H9 (cell line): ENCODE measurements at regions not wholly inside any gene's neighbourhood (a gene's known extent, or its start where the extent isn't known, plus 50 kb on each side); places are given as distances from the start of the nearest gene placed in this dataset.

Source experiments
- DNase-seq: peaks from one replicate; pipeline ENCODE4 v3.0.0-alpha.2; 2017
- H2AFZ ChIP-seq: one replicate; pipeline ENCODE4 v1.6.1; 2013; ENCODE audit warnings: mild to moderate bottlenecking, low read length, control low read depth, moderate library complexity
- H2AK5ac ChIP-seq: 2 replicates; pipeline ENCODE4 v1.6.1; 2013; ENCODE audit warnings: low read length, control low read depth, mixed read lengths; ENCODE audit not compliant: insufficient read length
- H2BK120ac ChIP-seq: one replicate; pipeline ENCODE4 v1.6.1; 2013; ENCODE audit warnings: low read depth, mild to moderate bottlenecking, low read length, control low read depth, inconsistent platforms; ENCODE audit not compliant: poor library complexity, severe bottlenecking
- H2BK12ac ChIP-seq: 2 replicates; pipeline ENCODE4 v1.6.1; 2013; ENCODE audit warnings: low read length, control low read depth, mixed read lengths, low read depth; ENCODE audit not compliant: insufficient read length
- H2BK15ac ChIP-seq: 2 replicates; pipeline ENCODE4 v1.6.1; 2013; ENCODE audit warnings: low read depth, low read length, control low read depth
- H2BK20ac ChIP-seq: one replicate; pipeline ENCODE4 v1.6.1; 2013; ENCODE audit warnings: low read depth, mild to moderate bottlenecking, low read length, control low read depth, inconsistent platforms; ENCODE audit not compliant: poor library complexity, severe bottlenecking
- H2BK5ac ChIP-seq: 2 replicates; pipeline ENCODE4 v1.6.1; 2013; ENCODE audit warnings: low read length, control low read depth, mixed read lengths; ENCODE audit not compliant: insufficient read length
- H3K14ac ChIP-seq: 2 replicates; pipeline ENCODE4 v1.6.1; 2013; ENCODE audit warnings: low read length, control low read depth; ENCODE audit not compliant: insufficient read depth
- H3K18ac ChIP-seq: 2 replicates; pipeline ENCODE4 v1.6.1; 2013; ENCODE audit warnings: low read depth, mild to moderate bottlenecking, mixed read lengths, low read length, control low read depth; ENCODE audit not compliant: insufficient read length
- H3K23ac ChIP-seq: 2 replicates; pipeline ENCODE4 v1.6.1; 2013; ENCODE audit warnings: low read length, control low read depth, mixed read lengths, low read depth; ENCODE audit not compliant: insufficient read length
- H3K23me2 ChIP-seq: 2 replicates; pipeline ENCODE4 v1.6.1; 2013; ENCODE audit warnings: low read depth, mild to moderate bottlenecking, mixed read lengths, low read length, control low read depth; ENCODE audit not compliant: insufficient read length, poor library complexity, severe bottlenecking
- H3K27ac ChIP-seq: 2 replicates; pipeline ENCODE4 v1.5.1; 2013; ENCODE audit warnings: low read length, control low read depth, mixed read lengths, low read depth; ENCODE audit not compliant: insufficient read length
- H3K27me3 ChIP-seq: 2 replicates; pipeline ENCODE4 v1.6.1; 2013; ENCODE audit warnings: low read length, control low read depth, inconsistent platforms; ENCODE audit not compliant: insufficient read depth
- H3K4ac ChIP-seq: 2 replicates; pipeline ENCODE4 v1.6.1; 2013; ENCODE audit warnings: low read depth, mild to moderate bottlenecking, control low read depth, inconsistent platforms, low read length, moderate library complexity
- H3K4me1 ChIP-seq: 2 replicates; pipeline ENCODE4 v1.6.1; 2013; ENCODE audit warnings: low read length, control low read depth, inconsistent platforms; ENCODE audit not compliant: insufficient read depth
- H3K4me2 ChIP-seq: 2 replicates; pipeline ENCODE4 v1.6.1; 2013; ENCODE audit warnings: low read length, control low read depth, mixed read lengths; ENCODE audit not compliant: insufficient read length, insufficient read depth
- H3K56ac ChIP-seq: 2 replicates; pipeline ENCODE4 v1.6.1; 2013; ENCODE audit warnings: low read depth, mild to moderate bottlenecking, mixed read lengths, low read length, control low read depth; ENCODE audit not compliant: insufficient read length
- H3K79me1 ChIP-seq: 2 replicates; pipeline ENCODE4 v1.6.1; 2013; ENCODE audit warnings: low read depth, mild to moderate bottlenecking, moderate library complexity, low read length, control low read depth, inconsistent platforms; ENCODE audit not compliant: insufficient read depth, poor library complexity, severe bottlenecking
- H3K79me2 ChIP-seq: 2 replicates; pipeline ENCODE4 v1.6.1; 2013; ENCODE audit warnings: low read length, control low read depth, inconsistent platforms; ENCODE audit not compliant: insufficient read depth
- H3K9ac ChIP-seq: 2 replicates; pipeline ENCODE4 v1.6.1; 2013; ENCODE audit warnings: low read length, control low read depth, mixed read lengths; ENCODE audit not compliant: insufficient read length; ENCODE audit errors: extremely low read depth
- H3K9me3 ChIP-seq: one replicate; pipeline ENCODE4 v1.6.1; 2013; ENCODE audit warnings: low read depth, low read length, inconsistent platforms; ENCODE audit not compliant: control insufficient read depth
- H3T11ph ChIP-seq: one replicate; pipeline ENCODE4 v1.6.1; 2013; ENCODE audit warnings: mild to moderate bottlenecking, low read length, control low read depth, inconsistent platforms
- H4K20me1 ChIP-seq: one replicate; pipeline ENCODE4 v1.6.1; 2013; ENCODE audit not compliant: control insufficient read depth, insufficient read length, insufficient read depth
- H4K5ac ChIP-seq: 2 replicates; pipeline ENCODE4 v1.6.1; 2013; ENCODE audit warnings: low read depth, mild to moderate bottlenecking, mixed read lengths, low read length, control low read depth; ENCODE audit not compliant: insufficient read length
- H4K8ac ChIP-seq: replicated peaks from 2 replicates; pipeline ENCODE4 v1.6.1; 2013; ENCODE audit warnings: low read length, control low read depth, mixed read lengths, low read depth; ENCODE audit not compliant: insufficient read length
- H4K91ac ChIP-seq: 2 replicates; pipeline ENCODE4 v1.6.1; 2013; ENCODE audit warnings: low read depth, mild to moderate bottlenecking, moderate library complexity, mixed read lengths, low read length, control low read depth; ENCODE audit not compliant: insufficient read length
- H3K27ac Mint-ChIP-seq, 3 experiments: 2 replicates in 2 of 3; 3 replicates in 1 of 3; pipeline ENCODE4 v1.8.0; 2020 to 2021; ENCODE audit warnings: mixed read lengths in 3 of 3, mild to moderate bottlenecking in 1 of 3, moderate library complexity in 1 of 3
- H3K27me3 Mint-ChIP-seq: 2 replicates; pipeline ENCODE4 v1.8.0; 2021; ENCODE audit warnings: low read depth, mild to moderate bottlenecking, moderate library complexity, mixed read lengths
- H3K36me3 Mint-ChIP-seq, 3 experiments: 2 replicates in 2 of 3; 3 replicates in 1 of 3; pipeline ENCODE4 v1.8.0; 2020 to 2021; ENCODE audit warnings: low read depth in 3 of 3, mixed read lengths in 3 of 3; ENCODE audit not compliant: insufficient read depth in 1 of 3
- H3K4me1 Mint-ChIP-seq, 2 experiments: 2 replicates each; pipeline ENCODE4 v1.8.0; 2020; ENCODE audit warnings: mixed read lengths in 2 of 2
- H3K4me3 Mint-ChIP-seq, 2 experiments: 2 replicates in 1 of 2; 3 replicates in 1 of 2; pipeline ENCODE4 v1.8.0; 2020 to 2021; ENCODE audit warnings: mild to moderate bottlenecking in 2 of 2, mixed read lengths in 2 of 2, moderate library complexity in 1 of 2
- H3K9me3 Mint-ChIP-seq, 2 experiments: 2 replicates in 1 of 2; 3 replicates in 1 of 2; pipeline ENCODE4 v1.8.0; 2020; ENCODE audit warnings: mild to moderate bottlenecking in 2 of 2, mixed read lengths in 2 of 2, moderate library complexity in 1 of 2
- WGBS: extraction: QIAGEN DNeasy Blood & Tissue Kit; methylation state at CpG from one replicate; pipeline ENCODE4 v1.1.7; 2013; ENCODE audit warnings: missing lambda C conversion rate, low lambda C conversion rate, mixed read lengths; ENCODE audit not compliant: insufficient read length; ENCODE audit errors: extremely low coverage; 5-methylcytosine and 5-hydroxymethylcytosine counted together
- TF ChIP-seq, protein P1 (sequence below): fragments of 200-600 bp; sonication (generic); conservative IDR thresholded peaks from 3 replicates; pipeline ENCODE4 v1.8.0; 2021; ENCODE audit warnings: antibody characterized with exemption, mild to moderate bottlenecking

DNA sequence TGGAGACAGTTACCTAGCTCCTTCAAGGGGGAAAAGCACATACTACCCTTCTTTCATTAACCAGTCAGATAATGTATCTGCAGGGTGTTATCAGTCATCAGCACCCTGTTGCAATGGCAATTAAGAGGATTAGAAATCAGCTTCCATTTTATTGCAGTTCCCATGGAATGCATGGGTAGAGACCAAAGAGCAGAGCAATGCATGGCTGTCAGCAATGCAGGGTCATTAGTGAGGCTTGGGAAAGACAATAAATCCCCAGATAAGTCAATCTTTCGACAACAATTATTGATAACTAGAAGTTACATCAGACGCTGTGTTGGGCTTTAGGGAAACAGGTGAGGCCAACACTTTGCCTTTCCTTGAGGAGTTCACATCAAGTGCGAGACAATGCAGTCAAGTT is 150.9 kb downstream of the MAFB start:
- Histone ChIP-seq H3K9ac (no peak overlapping the region), H3K14ac (no peak overlapping the region), H2BK15ac (no peak overlapping the region), H3T11ph (no peak overlapping the region), H2BK5ac (no peak overlapping the region), H3K23ac (no peak overlapping the region), H4K8ac (no peak overlapping the region), H3K9me3 (no peaks in the 10 kb centered on the region), H3K18ac (no peak overlapping the region), H4K20me1 (no peaks in the 10 kb centered on the region), H4K5ac (no peak overlapping the region), H3K23me2 (no peaks in the 10 kb centered on the region), H3K4me1 (no peaks in the 10 kb centered on the region), H2AFZ (no peak overlapping the region), H3K4me2 (no peak overlapping the region), H2BK20ac (no peak overlapping the region), H2AK5ac (no peak overlapping the region), H3K27me3 (no peaks in the 10 kb centered on the region), H4K91ac (no peak overlapping the region), H3K79me1 (no peaks in the 10 kb centered on the region), H3K56ac (no peak overlapping the region), H3K4ac (no peak overlapping the region), H2BK120ac (no peak overlapping the region), H3K27ac (no peak overlapping the region), H2BK12ac (no peak overlapping the region), H3K79me2 (no peaks in the 10 kb centered on the region)
- WGBS, result no CpG with 5 or more reads among the region's 3 CpGs
- Mint-ChIP-seq H3K4me3 (no peak overlapping the region), H3K9me3 (no peaks in the 10 kb centered on the region), H3K27me3 (peaks cover 3% of the 10 kb centered on the region), H3K4me1 (no peaks in the 10 kb centered on the region), H3K36me3 (no peaks in the 10 kb centered on the region), H3K27ac (no peak overlapping the region)
- no peak for DNase-seq
- TF ChIP-seq, protein P1, sequence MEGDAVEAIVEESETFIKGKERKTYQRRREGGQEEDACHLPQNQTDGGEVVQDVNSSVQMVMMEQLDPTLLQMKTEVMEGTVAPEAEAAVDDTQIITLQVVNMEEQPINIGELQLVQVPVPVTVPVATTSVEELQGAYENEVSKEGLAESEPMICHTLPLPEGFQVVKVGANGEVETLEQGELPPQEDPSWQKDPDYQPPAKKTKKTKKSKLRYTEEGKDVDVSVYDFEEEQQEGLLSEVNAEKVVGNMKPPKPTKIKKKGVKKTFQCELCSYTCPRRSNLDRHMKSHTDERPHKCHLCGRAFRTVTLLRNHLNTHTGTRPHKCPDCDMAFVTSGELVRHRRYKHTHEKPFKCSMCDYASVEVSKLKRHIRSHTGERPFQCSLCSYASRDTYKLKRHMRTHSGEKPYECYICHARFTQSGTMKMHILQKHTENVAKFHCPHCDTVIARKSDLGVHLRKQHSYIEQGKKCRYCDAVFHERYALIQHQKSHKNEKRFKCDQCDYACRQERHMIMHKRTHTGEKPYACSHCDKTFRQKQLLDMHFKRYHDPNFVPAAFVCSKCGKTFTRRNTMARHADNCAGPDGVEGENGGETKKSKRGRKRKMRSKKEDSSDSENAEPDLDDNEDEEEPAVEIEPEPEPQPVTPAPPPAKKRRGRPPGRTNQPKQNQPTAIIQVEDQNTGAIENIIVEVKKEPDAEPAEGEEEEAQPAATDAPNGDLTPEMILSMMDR, result no peak
